Osteocyte (in vitro differentiated cells): ENCODE measurements at regions not wholly inside any gene's neighbourhood (a gene's known extent, or its start where the extent isn't known, plus 50 kb on each side); places are given as distances from the start of the nearest gene placed in this dataset.

Source experiments
- DNase-seq: peaks from one replicate; pipeline ENCODE4 v3.0.0; 2021; ENCODE audit warnings: mixed read lengths; ENCODE audit not compliant: unreplicated experiment; ENCODE audit errors: extremely low spot score
- H3K27ac Mint-ChIP-seq: one replicate; pipeline ENCODE4 v1.8.0; 2021; ENCODE audit warnings: mild to moderate bottlenecking, mixed read lengths; ENCODE audit not compliant: unreplicated experiment
- H3K27me3 Mint-ChIP-seq: one replicate; pipeline ENCODE4 v1.8.0; 2021; ENCODE audit warnings: mixed read lengths; ENCODE audit not compliant: unreplicated experiment
- H3K36me3 Mint-ChIP-seq: one replicate; pipeline ENCODE4 v1.8.0; 2021; ENCODE audit warnings: mixed read lengths; ENCODE audit not compliant: unreplicated experiment
- H3K4me1 Mint-ChIP-seq: one replicate; pipeline ENCODE4 v1.8.0; 2021; ENCODE audit warnings: mixed read lengths; ENCODE audit not compliant: unreplicated experiment
- H3K4me3 Mint-ChIP-seq: one replicate; pipeline ENCODE4 v1.8.0; 2021; ENCODE audit warnings: mild to moderate bottlenecking, moderate library complexity, mixed read lengths; ENCODE audit not compliant: unreplicated experiment
- H3K9me3 Mint-ChIP-seq: one replicate; pipeline ENCODE4 v1.8.0; 2021; ENCODE audit warnings: mixed read lengths; ENCODE audit not compliant: unreplicated experiment
- TF ChIP-seq, protein P1 (sequence below): fragments of 200-600 bp; sonication (generic); IDR thresholded peaks from 2 replicates; pipeline ENCODE4 v1.5.0; 2021; ENCODE audit warnings: antibody characterized with exemption, mild to moderate bottlenecking, moderate library complexity

DNA sequence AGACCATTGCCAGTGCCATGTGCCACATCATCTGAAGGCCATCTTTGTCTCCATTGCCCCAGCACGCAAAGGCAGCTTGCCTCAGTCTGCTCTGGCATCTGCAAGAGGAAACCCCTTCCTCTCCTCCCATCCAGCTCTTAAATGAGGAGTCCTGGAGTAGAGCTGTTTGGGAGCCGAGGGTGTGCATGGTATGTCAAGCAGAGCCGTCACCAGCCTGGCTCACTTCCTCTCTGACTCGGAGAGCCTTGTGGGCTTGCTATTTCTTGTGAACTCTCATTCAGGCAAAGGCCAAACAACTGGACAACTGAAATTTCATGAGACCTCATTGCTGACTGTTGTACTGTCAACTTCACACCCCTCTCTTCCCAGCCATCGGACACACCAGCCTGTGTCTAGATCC, 143.9 kb downstream of the SIPA1L2 start:
- no peak overlapping the region for H3K27ac Mint-ChIP-seq
- DNase-seq, result no peak
- H3K4me3 Mint-ChIP-seq, result no peak overlapping the region
- H3K4me1 Mint-ChIP-seq, result peaks cover 7% of the 10 kb centered on the region
- no peaks in the 10 kb centered on the region for H3K27me3 Mint-ChIP-seq
- H3K36me3 Mint-ChIP-seq, result peaks cover 45% of the 10 kb centered on the region
- H3K9me3 Mint-ChIP-seq, result no peaks in the 10 kb centered on the region
- TF ChIP-seq, protein P1, sequence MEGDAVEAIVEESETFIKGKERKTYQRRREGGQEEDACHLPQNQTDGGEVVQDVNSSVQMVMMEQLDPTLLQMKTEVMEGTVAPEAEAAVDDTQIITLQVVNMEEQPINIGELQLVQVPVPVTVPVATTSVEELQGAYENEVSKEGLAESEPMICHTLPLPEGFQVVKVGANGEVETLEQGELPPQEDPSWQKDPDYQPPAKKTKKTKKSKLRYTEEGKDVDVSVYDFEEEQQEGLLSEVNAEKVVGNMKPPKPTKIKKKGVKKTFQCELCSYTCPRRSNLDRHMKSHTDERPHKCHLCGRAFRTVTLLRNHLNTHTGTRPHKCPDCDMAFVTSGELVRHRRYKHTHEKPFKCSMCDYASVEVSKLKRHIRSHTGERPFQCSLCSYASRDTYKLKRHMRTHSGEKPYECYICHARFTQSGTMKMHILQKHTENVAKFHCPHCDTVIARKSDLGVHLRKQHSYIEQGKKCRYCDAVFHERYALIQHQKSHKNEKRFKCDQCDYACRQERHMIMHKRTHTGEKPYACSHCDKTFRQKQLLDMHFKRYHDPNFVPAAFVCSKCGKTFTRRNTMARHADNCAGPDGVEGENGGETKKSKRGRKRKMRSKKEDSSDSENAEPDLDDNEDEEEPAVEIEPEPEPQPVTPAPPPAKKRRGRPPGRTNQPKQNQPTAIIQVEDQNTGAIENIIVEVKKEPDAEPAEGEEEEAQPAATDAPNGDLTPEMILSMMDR, result no peak

DNA sequence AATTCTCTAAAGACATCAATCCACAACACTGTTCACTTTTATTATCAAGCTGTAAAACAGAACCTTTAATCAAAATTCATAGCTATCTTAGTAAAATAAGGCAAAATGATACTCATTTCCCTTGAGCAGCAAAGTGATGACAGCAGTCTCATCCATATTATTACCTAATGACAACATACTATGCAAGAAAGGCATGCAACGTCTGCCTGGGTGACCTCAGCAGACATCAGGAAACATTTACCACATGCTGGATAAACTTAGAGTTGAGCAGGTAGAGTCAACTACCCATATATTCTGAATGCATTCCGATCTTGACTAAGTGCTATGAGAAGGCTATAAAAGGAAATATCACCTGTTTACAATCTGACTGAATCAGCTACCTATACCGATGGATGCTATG, 145.1 kb downstream of the SIPA1L2 start:
- Mint-ChIP-seq H3K36me3 (peaks cover 37% of the 10 kb centered on the region), H3K27ac (no peak overlapping the region), H3K4me1 (no peaks in the 10 kb centered on the region), H3K4me3 (no peak overlapping the region), H3K9me3 (no peaks in the 10 kb centered on the region), H3K27me3 (no peaks in the 10 kb centered on the region)
- DNase-seq, result no peak
- TF ChIP-seq, protein P1, result no peak

DNA sequence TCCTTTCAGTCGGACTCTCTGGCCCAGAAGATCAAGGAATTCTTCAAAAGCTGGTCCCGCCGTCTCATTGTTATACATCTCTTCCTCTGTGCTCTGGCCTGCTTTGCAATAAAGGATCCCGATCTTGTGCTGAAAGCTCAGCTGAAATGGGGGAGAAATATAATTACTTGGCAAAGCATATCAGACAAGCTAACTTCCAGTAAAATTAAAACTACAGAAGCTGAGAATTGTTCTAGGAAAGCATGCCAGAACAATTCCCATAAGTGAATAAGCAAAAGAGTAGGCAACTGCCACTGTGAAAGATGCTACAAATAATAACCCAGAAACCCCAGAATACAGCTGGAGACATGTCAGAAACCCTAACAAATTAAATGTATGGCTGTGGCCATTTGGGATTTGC, 146.1 kb downstream of the SIPA1L2 start:
- no peaks in the 10 kb centered on the region for H3K27me3 Mint-ChIP-seq
- no peak overlapping the region for H3K27ac Mint-ChIP-seq
- peaks cover 38% of the 10 kb centered on the region for H3K36me3 Mint-ChIP-seq
- TF ChIP-seq, protein P1, result no peak
- no peak overlapping the region for H3K4me3 Mint-ChIP-seq
- H3K9me3 Mint-ChIP-seq, result no peaks in the 10 kb centered on the region
- no peak for DNase-seq
- H3K4me1 Mint-ChIP-seq, result no peaks in the 10 kb centered on the region

DNA sequence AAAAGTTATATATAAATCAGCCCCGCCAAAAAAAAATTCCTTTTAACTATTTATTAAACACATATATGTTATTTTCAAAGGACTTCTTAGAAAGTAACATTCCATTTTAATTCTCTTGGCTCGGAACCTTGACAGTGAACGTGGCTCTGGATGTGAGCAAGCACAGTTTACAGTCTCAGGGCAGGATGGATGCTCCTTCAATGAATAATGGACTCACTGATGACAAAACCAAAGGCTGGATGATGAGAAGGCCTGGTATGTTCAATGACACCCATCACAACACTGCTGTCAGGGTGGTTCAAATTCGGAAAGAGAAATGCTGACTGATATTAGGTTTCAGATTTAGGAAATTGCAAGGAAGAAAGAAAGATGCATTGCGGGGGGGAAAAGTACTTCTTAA, 148.8 kb downstream of the SIPA1L2 start:
- no peak for DNase-seq
- no peak overlapping the region for H3K4me3 Mint-ChIP-seq
- H3K27ac Mint-ChIP-seq, result no peak overlapping the region
- H3K27me3 Mint-ChIP-seq, result no peaks in the 10 kb centered on the region
- peaks cover 17% of the 10 kb centered on the region for H3K4me1 Mint-ChIP-seq
- H3K9me3 Mint-ChIP-seq, result no peaks in the 10 kb centered on the region
- peaks cover 34% of the 10 kb centered on the region for H3K36me3 Mint-ChIP-seq
- TF ChIP-seq, protein P1, result no peak

DNA sequence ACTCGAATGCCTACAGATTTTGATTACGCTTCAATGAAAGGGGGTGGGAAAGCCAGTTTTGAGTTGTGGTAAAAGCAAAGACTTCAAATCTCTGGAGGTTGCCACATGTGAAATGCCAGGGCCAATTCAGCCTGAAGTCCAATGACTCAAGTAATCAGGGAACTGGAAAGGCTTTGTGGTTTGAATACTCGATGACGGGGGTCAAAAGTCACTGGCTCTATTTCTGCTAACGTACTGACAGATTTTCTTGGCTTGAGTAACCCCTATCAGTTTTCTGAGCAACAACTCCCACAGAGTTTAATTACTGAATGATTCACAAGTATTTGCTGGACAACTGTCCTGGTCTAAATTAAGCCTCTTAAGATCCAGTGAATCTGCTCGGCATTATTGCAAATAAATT, 152.2 kb downstream of the SIPA1L2 start:
- TF ChIP-seq, protein P1, result no peak
- no peaks in the 10 kb centered on the region for H3K9me3 Mint-ChIP-seq
- peak overlapping the region; percentile 47 for H3K27ac Mint-ChIP-seq
- peak overlapping the region; percentile 39 for H3K4me3 Mint-ChIP-seq
- H3K27me3 Mint-ChIP-seq, result no peaks in the 10 kb centered on the region
- no peak for DNase-seq
- H3K36me3 Mint-ChIP-seq, result peaks cover 18% of the 10 kb centered on the region
- H3K4me1 Mint-ChIP-seq, result peaks cover 42% of the 10 kb centered on the region
